HG03457 (cell line): ENCODE measurements at regions not wholly inside any gene's neighbourhood (a gene's known extent, or its start where the extent isn't known, plus 50 kb on each side); places are given as distances from the start of the nearest gene placed in this dataset.

ENCODE experiments used
- ATAC-seq: cut with Tn5 transposase; IDR thresholded peaks from one replicate; pipeline ENCODE4 v1.9.1; 2021; ENCODE audit warnings: moderate number of reproducible peaks; ENCODE audit not compliant: unreplicated experiment

- ATAC-seq: no peak
Observed at GRCh38 chr5:173796721-173797495, 91.2 kb upstream of the CPEB4 start.

DNA sequence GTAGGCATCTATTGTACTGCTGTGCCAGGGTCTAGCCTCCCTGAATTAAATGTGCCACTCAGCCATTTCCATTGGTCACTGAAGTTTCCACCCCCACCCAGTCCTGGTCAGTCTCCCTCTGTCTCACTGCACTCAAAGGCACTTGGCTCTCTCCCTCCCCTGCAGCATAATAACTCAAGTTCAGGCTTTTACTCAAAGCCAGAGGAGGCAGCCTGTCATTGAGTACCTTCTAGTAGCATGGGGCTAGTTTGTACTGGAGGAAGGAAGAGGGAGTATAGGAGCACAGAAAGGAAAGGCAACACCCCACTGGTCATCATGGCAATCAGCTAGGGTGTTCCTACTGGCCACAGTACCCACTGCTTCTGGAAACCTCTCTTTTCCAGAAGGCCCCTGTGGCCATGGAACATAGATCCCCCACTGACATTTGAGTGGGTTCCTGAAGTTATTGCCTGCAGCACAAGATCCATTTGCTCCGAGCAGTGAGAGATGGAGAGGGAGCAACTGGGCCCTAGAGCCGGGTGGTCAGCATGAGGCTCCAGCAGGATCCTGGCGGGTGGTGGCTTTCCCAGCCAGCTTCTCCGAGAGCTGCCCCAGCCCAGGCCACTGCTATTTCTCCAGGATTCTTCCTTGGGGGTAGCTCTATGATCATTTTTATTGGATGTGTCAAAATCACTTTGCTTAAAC, 89.9 kb upstream of the CPEB4 start:
- no peak for ATAC-seq

DNA sequence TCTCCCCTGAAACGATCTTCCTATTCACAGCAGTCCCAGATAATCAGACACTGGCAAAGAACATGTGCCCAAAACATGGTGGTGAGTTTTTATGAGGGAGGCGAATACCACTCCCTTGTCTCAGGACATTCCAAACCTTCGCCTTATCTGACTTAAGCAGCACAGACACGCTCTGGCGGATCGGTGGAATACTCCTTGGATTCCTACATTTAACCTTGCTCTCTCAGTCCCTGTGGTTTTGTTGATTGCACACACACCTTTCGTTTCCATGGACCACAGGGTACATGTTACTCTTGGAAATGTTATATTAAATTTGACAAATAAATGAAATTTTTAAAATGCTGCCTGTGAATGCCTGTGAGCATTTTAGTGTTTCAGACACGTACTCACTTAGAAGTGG, 87.8 kb upstream of the CPEB4 start:
- ATAC-seq: no peak

DNA sequence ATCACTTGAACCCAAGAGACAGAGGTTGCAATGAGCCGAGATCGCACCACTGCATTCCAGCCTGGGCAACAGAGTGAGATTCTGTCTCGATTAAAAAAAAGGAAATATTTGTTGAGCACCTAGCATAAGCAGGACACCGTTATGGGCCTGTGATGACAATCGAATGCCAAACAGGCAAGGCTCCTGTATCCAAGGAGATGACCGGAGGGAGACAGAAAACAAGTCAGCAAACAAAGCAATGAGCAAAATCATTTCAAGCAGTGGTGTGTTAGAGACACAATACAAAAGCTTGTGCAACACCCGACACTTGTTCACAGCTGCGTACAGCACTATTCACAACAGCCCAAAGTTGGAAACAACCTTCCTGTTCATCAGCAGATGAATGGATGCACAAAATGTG, 87.1 kb upstream of the CPEB4 start:
- ATAC-seq: no peak

DNA sequence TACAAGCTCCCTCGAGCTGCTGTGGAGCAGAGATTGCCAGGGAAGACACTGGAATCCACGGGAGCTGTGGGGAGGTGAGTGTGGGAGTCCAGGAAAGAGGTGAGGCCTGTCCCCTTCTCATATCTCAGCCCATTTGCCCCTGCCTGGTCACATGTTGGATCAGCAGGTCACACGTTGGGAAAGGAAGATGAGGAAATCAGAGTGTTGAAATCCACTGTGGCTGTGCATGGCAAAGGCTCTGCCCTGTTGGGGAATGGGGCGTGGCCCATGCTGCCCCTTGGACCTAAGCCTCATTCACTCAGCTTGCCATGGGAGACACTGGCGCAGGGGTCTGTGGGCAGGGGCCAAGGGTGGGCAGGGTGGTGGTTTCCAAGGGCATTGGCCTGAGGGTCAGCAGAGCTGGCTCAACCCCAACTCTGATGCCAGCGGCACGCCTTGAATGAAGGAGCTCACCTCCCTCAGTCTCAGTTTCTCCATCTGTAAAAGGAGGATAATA, 85.4 kb upstream of the CPEB4 start:
- ATAC-seq: no peak

- ATAC-seq: no peak
Observed at GRCh38 chr5:173804579-173804978, 83.6 kb upstream of the CPEB4 start.

- ATAC-seq: no peak
Observed at GRCh38 chr5:173806270-173807035, 81.7 kb upstream of the CPEB4 start.

- ATAC-seq: no peak
Observed at GRCh38 chr5:173807181-173807655, 80.9 kb upstream of the CPEB4 start.

- ATAC-seq: no peak
Observed at GRCh38 chr5:173808079-173808808, 79.9 kb upstream of the CPEB4 start.

- ATAC-seq: no peak
Observed at GRCh38 chr5:173809014-173809413, 79.1 kb upstream of the CPEB4 start.

DNA sequence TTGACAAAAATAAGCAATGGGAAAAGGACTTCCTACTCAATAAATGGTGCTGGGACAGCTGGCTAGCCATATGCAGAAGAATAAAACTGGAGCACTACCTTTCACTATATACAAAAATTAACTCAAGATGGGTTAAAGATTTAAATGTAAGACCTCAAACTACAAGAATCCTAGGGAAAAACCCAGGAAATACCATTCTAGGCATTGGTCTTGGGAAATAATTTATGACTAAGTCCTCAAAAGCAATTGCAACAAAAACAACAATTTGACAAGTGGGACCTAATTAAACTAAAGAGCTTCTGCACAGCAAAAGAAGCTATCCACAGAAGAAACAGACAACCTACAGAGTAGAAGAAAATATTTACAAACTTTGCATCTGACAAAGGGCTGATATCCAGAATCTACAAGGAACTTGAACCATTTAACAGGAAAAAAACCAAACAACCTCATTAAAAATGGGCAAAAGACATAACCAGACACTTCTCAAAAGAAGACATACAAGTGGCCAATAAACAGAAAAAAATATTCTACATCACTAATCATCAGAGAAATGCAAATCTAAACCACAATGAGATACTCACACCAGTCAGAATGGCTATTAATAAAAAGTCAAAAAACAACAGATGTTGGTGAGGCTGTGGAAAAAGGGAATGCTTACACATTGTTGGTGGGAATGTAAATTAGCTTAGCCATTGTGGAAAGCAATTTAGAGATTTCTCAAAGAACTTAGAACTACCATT, 75.2 kb upstream of the CPEB4 start:
- no peak for ATAC-seq

DNA sequence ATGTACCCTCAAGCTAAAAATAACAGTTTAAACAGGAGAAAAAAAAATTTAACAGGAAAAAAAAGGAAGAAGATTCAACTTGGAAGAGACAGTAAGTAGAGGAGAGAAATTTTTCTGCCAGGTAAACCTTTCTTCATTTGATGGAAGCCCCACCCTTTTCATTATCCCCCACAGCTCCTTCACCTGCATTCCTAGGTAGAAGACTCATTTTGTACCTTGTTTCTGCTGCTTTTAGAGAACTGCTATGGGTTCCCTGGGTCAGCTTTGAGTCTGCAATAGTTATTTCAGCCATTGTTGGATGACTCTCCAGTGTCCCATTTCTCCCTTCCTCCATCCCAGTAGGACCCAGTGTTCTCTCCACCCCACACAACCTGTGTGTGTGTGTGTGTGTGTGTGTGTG, 74.1 kb upstream of the CPEB4 start:
- ATAC-seq: no peak

DNA sequence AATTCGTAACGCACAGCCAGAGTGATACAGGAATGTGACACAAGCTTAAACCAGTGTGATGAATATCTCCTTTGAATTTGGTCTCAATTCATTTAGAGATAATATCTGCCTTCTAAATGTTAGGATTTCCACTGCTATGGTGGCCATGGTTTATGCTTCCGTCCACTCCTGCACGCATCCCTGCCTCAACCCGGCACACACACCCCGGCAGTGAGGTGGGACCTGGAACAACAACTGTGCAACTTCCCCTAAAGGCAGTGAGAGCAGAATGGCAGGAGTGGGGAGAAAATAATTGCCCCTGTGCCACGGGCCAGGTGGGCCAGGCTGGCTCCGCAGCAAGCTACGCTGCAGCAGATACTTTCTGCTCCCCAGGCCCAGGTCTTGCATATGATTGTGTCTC, 72.6 kb upstream of the CPEB4 start:
- no peak for ATAC-seq

DNA sequence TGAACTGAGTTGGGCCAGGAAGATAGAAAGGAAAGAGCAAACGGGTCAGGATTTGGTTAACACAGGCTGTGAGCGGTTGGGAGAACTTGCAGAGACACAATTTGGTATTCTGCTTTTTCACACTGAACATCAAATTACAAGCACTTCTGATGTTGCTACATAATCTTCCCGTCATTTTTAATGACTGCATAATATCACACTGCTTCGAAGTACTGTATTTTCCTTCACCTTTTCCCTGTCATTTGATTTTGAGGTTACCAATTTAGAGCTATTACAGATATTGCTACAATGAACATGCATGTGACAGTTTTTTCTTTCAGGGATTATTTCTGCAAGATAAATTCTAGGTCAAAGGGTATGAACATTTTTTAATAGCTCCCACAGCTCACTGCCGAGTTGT, 71.4 kb upstream of the CPEB4 start:
- ATAC-seq: no peak

DNA sequence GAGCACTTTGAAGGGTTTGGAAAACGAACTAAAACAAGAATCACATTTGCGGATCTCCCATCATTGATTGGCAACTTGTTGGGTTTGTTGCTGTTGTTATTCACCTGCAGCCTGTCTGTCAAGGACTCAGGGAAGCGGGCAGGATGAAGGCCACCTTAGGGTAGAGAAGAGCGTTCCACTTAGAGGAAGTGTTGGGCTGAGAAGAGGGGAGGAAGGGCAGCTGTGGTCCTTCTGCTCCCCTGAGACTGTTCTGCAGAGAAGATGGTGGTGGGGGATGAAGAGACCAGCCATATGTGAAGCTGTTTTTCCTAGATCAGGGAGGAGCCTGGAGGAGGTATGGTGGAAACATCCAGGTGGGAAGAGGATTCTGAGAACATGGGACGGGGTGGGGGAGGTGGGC, 70.6 kb upstream of the CPEB4 start:
- no peak for ATAC-seq

DNA sequence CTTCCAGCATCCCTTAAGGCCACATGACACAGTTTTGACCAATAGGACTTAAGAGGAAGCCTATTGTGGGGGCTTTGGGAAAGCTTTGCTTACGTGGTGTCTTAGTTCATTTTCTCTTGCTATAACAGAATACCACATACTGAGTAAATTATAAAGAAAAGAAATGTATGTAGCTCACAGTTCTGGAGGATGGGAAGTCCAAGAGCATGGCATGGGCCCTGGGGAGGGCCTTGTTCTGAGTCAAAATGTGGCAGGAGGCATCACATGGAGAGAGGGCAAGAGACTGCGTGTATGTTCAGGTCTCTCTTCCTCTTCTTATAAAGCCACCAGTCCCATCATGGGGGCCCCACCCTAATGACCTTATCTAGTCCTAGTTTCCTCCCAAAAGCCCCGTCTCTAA, 68.6 kb upstream of the CPEB4 start:
- no peak for ATAC-seq

DNA sequence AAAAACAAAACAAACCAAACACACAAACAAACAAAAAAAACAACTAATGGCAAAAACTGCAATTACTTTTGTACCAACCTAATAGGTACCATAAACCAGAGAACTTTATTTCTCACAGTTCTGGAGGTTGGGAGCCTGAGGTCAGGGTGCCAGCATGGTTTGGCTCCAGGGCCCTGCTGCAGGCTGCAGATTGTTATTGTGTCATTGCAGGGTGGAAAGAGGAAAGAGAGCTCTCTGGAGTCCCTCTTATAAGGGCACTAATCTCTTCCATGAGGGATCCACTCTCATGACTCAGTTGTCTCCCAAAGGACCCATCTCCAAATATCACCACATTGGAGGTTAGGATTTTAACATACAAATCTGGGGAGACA, 64.9 kb upstream of the CPEB4 start:
- ATAC-seq: no peak

DNA sequence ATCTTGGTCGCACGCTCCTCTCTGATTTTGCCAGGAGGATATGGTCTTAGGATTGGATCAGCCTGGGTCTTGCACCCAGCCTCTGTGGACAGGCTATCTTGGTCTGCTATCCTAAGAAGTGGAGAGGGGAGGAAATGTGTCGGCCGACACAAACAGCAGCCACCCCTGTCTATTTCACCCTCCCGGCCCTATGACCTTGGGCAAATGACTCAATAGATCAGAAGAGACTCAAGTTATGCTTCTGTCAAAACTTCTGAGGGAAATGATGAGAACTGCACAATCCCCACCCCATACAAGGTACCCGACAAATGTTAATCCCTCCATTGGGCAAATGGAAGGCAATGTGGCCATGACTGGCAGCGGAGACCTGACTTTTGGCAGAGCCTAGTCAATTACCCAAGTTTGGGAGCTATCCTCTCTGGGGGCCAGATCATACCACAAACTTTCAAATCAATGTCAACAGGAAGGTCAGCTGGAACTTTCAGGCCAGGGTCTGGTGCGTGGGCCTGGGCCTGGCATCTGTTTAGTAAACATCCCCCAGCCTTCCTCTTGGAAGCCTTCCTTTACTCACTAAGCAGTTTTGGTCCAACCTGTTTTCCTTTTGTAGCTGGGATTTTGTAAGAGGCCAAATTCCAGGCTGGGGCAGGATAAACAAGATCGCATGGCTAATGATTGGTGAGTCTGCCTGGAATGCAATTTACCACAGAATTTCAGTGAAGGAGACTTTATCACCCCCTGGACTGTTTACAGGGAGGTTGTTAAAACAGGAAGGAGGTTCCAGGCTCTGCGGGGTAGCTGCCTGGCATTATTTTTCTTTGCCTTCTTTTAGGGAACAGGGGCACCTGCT, 64.2 kb upstream of the CPEB4 start:
- no peak for ATAC-seq

DNA sequence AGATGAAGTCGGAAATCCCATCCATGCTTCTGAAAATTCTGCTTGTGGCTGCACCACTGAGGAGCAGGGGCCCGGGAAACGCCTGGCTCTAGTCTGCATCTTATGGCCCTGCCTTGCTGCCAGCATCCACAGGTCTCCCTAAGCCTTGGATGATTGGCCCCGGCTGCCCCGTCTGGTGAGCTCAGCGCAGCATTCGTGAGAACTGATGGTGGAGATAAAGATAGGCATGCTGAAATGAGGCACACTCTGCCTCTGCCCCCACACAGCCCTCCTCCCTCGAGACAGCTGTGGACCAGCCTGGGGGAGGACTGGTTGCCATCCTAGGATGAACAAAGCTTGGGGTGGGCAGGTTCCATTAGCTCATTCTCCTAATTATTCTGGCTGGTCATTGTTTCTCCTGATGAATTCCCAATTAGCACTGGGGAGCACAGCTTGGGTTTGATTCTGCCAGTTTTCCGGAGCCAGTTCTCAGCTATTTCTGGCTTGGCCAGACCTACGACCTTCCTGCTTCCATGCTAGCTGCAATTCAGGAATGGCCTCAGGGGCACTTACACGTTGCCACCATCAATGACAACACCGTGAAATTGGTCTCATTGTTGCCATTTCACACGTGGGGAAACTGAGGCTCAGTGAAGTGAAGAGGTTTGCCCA, 62.8 kb upstream of the CPEB4 start:
- ATAC-seq: no peak
